ENCODE measurements at regions not wholly inside any gene's neighbourhood (a gene's known extent, or its start where the extent isn't known, plus 50 kb on each side); places are given as distances from the start of the nearest gene placed in this dataset.

GRCh38 chr2:137837830-137838229 is 126.4 kb upstream of the HNMT start:
- Histone ChIP-seq H3K9me3 (no peaks in the 10 kb centered on the region), H3K4me3 (ENCODE audit: low read depth, low read length) (no peak overlapping the region), H3K4me1 (no peaks in the 10 kb centered on the region), H3K27me3 (no peaks in the 10 kb centered on the region), H3K36me3 (no peaks in the 10 kb centered on the region)
- no peak for DNase-seq
- TF ChIP-seq, protein P1, sequence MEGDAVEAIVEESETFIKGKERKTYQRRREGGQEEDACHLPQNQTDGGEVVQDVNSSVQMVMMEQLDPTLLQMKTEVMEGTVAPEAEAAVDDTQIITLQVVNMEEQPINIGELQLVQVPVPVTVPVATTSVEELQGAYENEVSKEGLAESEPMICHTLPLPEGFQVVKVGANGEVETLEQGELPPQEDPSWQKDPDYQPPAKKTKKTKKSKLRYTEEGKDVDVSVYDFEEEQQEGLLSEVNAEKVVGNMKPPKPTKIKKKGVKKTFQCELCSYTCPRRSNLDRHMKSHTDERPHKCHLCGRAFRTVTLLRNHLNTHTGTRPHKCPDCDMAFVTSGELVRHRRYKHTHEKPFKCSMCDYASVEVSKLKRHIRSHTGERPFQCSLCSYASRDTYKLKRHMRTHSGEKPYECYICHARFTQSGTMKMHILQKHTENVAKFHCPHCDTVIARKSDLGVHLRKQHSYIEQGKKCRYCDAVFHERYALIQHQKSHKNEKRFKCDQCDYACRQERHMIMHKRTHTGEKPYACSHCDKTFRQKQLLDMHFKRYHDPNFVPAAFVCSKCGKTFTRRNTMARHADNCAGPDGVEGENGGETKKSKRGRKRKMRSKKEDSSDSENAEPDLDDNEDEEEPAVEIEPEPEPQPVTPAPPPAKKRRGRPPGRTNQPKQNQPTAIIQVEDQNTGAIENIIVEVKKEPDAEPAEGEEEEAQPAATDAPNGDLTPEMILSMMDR (IDR thresholded peaks at IDR 0.05; ENCODE audit: low read depth, low read length): no peak

DNA sequence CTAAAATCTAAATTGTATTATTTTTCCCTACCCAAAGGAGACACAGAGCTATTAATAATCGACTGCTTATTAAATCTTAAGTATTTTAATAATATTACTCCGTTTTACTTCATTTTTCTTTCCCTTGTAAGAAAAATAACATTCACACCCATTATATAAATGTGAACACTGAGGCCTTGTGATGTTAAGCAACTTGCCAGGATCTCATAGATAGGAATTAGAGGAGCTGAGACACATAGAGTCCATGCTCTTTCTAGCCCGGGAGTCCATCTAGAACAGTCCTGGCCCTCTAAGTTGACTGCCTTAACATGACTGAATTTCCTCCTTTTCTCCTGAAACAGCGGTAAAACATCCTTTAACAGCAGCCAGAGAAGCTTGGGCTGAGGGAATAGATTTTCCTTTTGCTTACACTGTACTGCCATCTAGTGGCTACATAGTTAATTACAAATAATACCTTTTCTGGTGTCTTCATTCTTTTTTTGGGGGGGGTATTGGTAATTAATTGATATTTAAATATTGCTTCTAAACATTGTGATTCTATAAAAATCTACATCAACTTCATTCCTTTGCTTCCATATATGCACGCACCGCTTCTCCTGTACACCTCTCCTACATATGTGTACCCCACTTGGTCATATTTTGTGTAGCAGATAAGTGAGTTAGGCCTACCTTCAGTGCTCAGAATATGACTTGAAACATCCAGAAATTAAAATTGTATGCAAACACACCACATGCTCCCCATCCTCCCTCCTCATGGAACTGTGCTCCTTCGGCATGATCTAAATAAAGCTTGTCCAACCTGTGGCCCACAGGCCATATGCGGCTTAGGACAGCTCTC is 125.8 kb upstream of the HNMT start:
- TF ChIP-seq, protein P1 (IDR thresholded peaks at IDR 0.05; ENCODE audit: low read depth, low read length): peak; percentile 42
- no peak for DNase-seq

GRCh38 chr2:137842430-137842829 is 121.8 kb upstream of the HNMT start:
- DNase-seq: no peak
- H3K9me3 ChIP-seq: no peaks in the 10 kb centered on the region
- H3K27me3 ChIP-seq: no peaks in the 10 kb centered on the region
- TF ChIP-seq, protein P1 (IDR thresholded peaks at IDR 0.05; ENCODE audit: low read depth, low read length): no peak
- no peaks in the 10 kb centered on the region for H3K4me1 ChIP-seq
- no peak overlapping the region for H3K4me3 ChIP-seq (ENCODE audit: low read depth, low read length)
- H3K36me3 ChIP-seq: no peaks in the 10 kb centered on the region

More for the DNA sequence above, 125.8 kb upstream of the HNMT start:
- H3K4me1 ChIP-seq: no peaks in the 10 kb centered on the region
- H3K9me3 ChIP-seq: no peaks in the 10 kb centered on the region
- H3K27me3 ChIP-seq: no peaks in the 10 kb centered on the region
- no peaks in the 10 kb centered on the region for H3K36me3 ChIP-seq
- no peak overlapping the region for H3K4me3 ChIP-seq (ENCODE audit: low read depth, low read length)

- Histone ChIP-seq H3K4me1 (no peaks in the 10 kb centered on the region), H3K4me3 (ENCODE audit: low read depth, low read length) (no peak overlapping the region), H3K9me3 (no peaks in the 10 kb centered on the region), H3K36me3 (no peaks in the 10 kb centered on the region), H3K27me3 (no peaks in the 10 kb centered on the region)
- no peak for DNase-seq
- TF ChIP-seq, protein P1 (IDR thresholded peaks at IDR 0.05; ENCODE audit: low read depth, low read length): no peak
These were observed 121.3 kb upstream of the HNMT start for GRCh38 chr2:137842952-137843351.

DNA sequence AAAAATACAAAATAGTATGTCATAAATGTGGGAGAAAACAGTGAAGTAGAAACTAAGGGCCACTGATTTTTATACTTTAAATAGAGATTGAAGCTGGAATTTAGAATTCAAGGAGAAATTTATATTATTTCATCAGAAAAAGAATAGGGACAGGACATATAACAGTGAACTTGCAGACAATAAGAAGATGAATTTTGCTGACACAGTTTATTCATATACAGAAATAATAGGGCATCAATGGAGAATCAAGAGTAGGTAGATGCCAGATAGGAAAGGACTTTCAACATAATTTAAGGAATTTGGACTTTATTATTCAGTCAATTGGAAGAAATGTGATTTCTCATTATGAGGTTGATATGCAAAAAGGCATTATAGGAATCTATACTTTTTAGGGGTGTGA is 118.9 kb upstream of the HNMT start:
- DNase-seq: no peak
- H3K4me1 ChIP-seq: no peaks in the 10 kb centered on the region

DNA sequence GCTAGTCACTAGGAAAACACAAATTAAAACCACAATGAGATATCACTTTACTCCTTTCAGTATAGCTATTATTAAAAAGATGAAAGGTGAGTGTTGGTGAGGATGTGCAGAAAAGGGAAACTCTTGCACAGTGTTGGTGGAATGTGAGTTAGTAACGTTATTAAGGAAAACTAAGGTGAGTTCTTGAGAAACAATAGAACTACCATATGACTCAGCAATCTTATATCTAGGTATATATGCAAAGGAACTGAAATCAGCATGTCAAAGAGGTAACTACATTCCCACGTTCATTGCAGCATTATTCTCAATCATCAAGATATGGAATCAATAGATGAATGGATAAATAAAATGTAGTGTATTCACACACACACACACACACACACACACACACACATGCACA is 117.3 kb upstream of the HNMT start:
- Histone ChIP-seq H3K4me3 (ENCODE audit: low read depth, low read length) (no peak overlapping the region), H3K36me3 (no peaks in the 10 kb centered on the region), H3K27me3 (no peaks in the 10 kb centered on the region), H3K9me3 (no peaks in the 10 kb centered on the region), H3K4me1 (no peaks in the 10 kb centered on the region)
- DNase-seq: no peak
- TF ChIP-seq, protein P1 (IDR thresholded peaks at IDR 0.05; ENCODE audit: low read depth, low read length): no peak

More for the DNA sequence above, 118.9 kb upstream of the HNMT start:
- no peaks in the 10 kb centered on the region for H3K27me3 ChIP-seq
- TF ChIP-seq, protein P1 (IDR thresholded peaks at IDR 0.05; ENCODE audit: low read depth, low read length): no peak
- no peak overlapping the region for H3K4me3 ChIP-seq (ENCODE audit: low read depth, low read length)
- H3K36me3 ChIP-seq: no peaks in the 10 kb centered on the region
- no peaks in the 10 kb centered on the region for H3K9me3 ChIP-seq

Data from BE2C (cell line).